Upper lobe of left lung (tissue), 6 donors: ENCODE measurements at regions not wholly inside any gene's neighbourhood (a gene's known extent, or its start where the extent isn't known, plus 50 kb on each side); places are given as distances from the start of the nearest gene placed in this dataset.

ENCODE experiments used
- ATAC-seq, 2 donors: fragments of 200-7000 bp; cut with Tn5 transposase; one replicate each; pipeline ENCODE4 v1.9.1; 2022; ENCODE audit warnings: mild to moderate bottlenecking in 2 of 2, moderate library complexity in 2 of 2; ENCODE audit not compliant: low FRiP score in 2 of 2
- DNase-seq, 2 donors: peaks; one replicate each; pipeline ENCODE4 v3.0.0-alpha.2; 2019 to 2020
- H3K27ac ChIP-seq, 4 donors: fragments of 200-600 bp; sonication (generic); one replicate each; pipeline ENCODE4 v1.5.1; 2016 to 2019
- H3K27me3 ChIP-seq, 4 donors: fragments of 200-600 bp; sonication (generic); one replicate each; pipeline ENCODE4 v1.5.1; 2017 to 2019
- H3K36me3 ChIP-seq, 4 donors: fragments of 200-600 bp; sonication (generic); one replicate each; pipeline ENCODE4 v1.5.1; 2016 to 2019
- H3K4me1 ChIP-seq, 4 donors: fragments of 200-600 bp; sonication (generic); one replicate each; pipeline ENCODE4 v1.5.1; 2018 to 2019
- H3K4me3 ChIP-seq, 4 donors: fragments of 200-600 bp; sonication (generic); one replicate each; pipeline ENCODE4 v1.5.1; 2017 to 2019; ENCODE audit warnings: mild to moderate bottlenecking in 2 of 4, moderate library complexity in 1 of 4
- H3K9me3 ChIP-seq, 4 donors: fragments of 200-600 bp; sonication (generic); one replicate each; pipeline ENCODE4 v1.5.1; 2018 to 2019
- CTCF ChIP-seq, 6 experiments: fragments of 450-650 bp in 4 of 6; fragments of 200-600 bp in 2 of 6; sonication (generic) in 2 of 6; IDR thresholded peaks; one replicate each; pipeline ENCODE4 v1.5.1; 2016 to 2019; ENCODE audit warnings: antibody characterized with exemption in 6 of 6
- EP300 ChIP-seq, 4 donors: sonication (generic); formaldehyde crosslinking; IDR thresholded peaks; one replicate each; pipeline ENCODE4 v1.5.1; 2017; ENCODE audit warnings: antibody characterized with exemption in 4 of 4, control low read depth in 2 of 4
- POLR2A ChIP-seq, 4 donors: fragments of 450-650 bp; IDR thresholded peaks; one replicate each; pipeline ENCODE4 v1.5.1; 2016 to 2017; ENCODE audit warnings: antibody characterized with exemption in 4 of 4, mild to moderate bottlenecking in 2 of 4
- POLR2AphosphoS5 ChIP-seq, 2 donors: sonication (generic); formaldehyde crosslinking; IDR thresholded peaks; one replicate each; pipeline ENCODE4 v1.5.1; 2017; ENCODE audit warnings: antibody characterized with exemption in 2 of 2
- WGBS, 2 donors: methylation state at CpG; one replicate each; pipeline ENCODE4 v1.1.5; 2017 to 2018; 5-methylcytosine and 5-hydroxymethylcytosine counted together
- donor health status: DM: no; HTN: no; CAD: no; lungs with moderate emphysema.
- donor health status: DM: no; HTN: yes; CAD: no; lungs with severe emphysema.

GRCh38 chr18:32548688-32549087 lies 78.0 kb upstream of the GAREM1 start:
- Histone ChIP-seq H3K27me3 (no peaks in the 10 kb centered on the region), H3K9me3 (no peaks in the 10 kb centered on the region), H3K27ac (no peak overlapping the region), H3K36me3 (no peaks in the 10 kb centered on the region), H3K4me1 (no peaks in the 10 kb centered on the region), H3K4me3 (no peak overlapping the region)
- no peak for ATAC-seq
- no peak for DNase-seq
- WGBS, 2 donors = 21 to 49% methylated on average over 3 of the region's 3 CpGs
- TF ChIP-seq EP300 (IDR thresholded peaks at IDR 0.05) (no peak), POLR2A (IDR thresholded peaks at IDR 0.05) (no peak), POLR2AphosphoS5 (IDR thresholded peaks at IDR 0.05) (no peak), CTCF (IDR thresholded peaks at IDR 0.05) (no peak)

- no peaks in the 10 kb centered on the region for H3K27me3 ChIP-seq
- no peaks in the 10 kb centered on the region for H3K4me1 ChIP-seq
- H3K9me3 ChIP-seq = no peaks in the 10 kb centered on the region
- no peak for DNase-seq
- WGBS, 2 donors = 97 to 98% methylated on average over 2 of the region's 2 CpGs
- no peak overlapping the region for H3K4me3 ChIP-seq
- ATAC-seq = no peak
- TF ChIP-seq EP300 (IDR thresholded peaks at IDR 0.05) (no peak), POLR2A (IDR thresholded peaks at IDR 0.05) (no peak), CTCF (IDR thresholded peaks at IDR 0.05) (no peak), POLR2AphosphoS5 (IDR thresholded peaks at IDR 0.05) (no peak)
- H3K36me3 ChIP-seq = no peaks in the 10 kb centered on the region
- H3K27ac ChIP-seq = no peak overlapping the region
Observed at GRCh38 chr18:32545631-32546030, 74.9 kb upstream of the GAREM1 start.

DNA sequence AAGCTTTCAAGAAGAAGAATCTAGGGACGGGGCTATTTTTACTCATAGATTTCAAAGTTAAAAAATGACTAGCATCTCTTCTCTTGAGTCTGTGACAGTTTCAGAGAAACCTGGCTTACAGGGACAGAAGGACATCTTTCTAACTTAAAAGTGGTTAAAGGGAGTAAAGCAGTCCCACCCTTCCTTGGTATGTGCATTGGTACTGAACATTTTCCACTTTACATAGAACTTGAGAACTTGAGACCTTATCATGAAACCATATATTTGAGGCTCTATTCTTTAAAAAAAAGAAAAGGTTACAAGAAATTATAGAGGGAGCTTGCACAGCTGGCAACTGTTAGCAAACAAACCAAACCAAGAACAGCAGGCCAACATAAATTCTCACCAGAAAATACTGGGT lies 73.4 kb upstream of the GAREM1 start:
- Histone ChIP-seq H3K4me1 (no peaks in the 10 kb centered on the region), H3K4me3 (no peak overlapping the region), H3K36me3 (no peaks in the 10 kb centered on the region), H3K27me3 (no peaks in the 10 kb centered on the region), H3K9me3 (no peaks in the 10 kb centered on the region), H3K27ac (no peak overlapping the region)
- ATAC-seq = no peak
- no peak for DNase-seq
- whole genome bisulfite sequencing, 2 donors = 67 to 69% methylated on average over 1 of the region's 1 CpG
- no peak for TF ChIP-seq CTCF (IDR thresholded peaks at IDR 0.05)
- TF ChIP-seq POLR2A (IDR thresholded peaks at IDR 0.05) = no peak
- TF ChIP-seq EP300 (IDR thresholded peaks at IDR 0.05) = no peak
- no peak for TF ChIP-seq POLR2AphosphoS5 (IDR thresholded peaks at IDR 0.05)

DNA sequence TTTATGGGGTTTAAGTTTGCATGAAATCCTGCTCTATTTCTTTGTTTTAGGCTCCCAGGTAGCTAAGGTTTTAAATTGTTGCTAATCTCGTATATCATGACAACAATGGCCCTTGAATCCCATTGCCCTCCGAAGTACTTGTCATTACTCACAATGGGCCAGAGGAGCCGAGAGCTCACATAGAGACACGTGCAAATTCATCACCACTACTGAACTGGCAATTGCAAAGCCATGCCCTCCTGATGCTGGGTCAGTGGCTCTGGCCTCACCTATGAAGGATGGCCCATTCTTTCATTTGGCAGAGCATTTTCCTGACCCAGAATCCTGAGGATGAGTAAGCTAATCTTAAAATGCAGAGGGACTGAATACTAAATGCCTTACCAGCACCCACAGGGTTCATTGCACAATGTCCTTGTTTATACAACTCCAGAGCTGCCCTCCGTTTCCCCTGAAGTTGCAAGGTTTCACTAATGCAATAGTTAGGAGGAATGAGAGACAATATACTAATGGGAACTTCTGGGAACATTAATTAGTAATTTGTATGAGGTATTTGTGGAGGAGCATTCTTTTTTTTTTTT lies 71.6 kb upstream of the GAREM1 start:
- WGBS, 2 donors = 54 to 64% methylated on average over 5 of the region's 5 CpGs
- H3K4me1 ChIP-seq = no peaks in the 10 kb centered on the region
- no peaks in the 10 kb centered on the region for H3K36me3 ChIP-seq
- no peak overlapping the region for H3K27ac ChIP-seq
- no peaks in the 10 kb centered on the region for H3K27me3 ChIP-seq
- H3K9me3 ChIP-seq = no peaks in the 10 kb centered on the region
- TF ChIP-seq POLR2A (IDR thresholded peaks at IDR 0.05) = no peak
- no peak for DNase-seq
- ATAC-seq = no peak
- H3K4me3 ChIP-seq = no peak overlapping the region

DNA sequence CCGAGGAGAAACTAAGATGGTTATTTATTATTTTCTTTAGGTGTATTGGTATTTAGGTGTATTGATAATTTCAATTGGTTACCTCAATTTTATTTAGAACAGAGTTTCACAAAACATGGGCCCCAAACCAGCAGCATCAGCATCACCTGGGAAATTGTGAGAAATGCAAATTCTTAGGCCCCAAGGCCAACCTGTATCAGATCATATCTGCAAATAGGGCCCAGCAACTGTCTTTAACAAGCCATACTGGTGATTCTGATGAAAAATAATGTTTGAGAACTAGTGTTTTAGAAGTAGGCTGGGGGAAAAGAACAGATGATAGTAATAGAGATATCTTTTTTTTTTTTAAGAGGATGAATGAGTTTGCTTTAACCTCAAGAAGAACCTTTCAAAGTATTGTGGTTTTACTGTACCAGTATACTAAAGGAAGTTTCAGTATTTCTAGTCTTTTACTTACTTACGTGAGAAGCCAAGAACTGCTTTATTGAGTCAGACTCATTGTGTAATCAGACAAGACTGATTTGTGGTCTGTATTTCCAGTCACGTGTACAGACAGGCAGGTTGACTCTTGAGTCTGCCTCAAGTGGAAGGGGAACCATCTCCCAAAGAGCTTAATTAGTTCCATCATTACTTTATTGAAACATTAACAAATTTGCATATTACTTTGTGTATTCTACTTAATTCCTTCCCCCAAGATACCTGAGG lies 60.4 kb upstream of the GAREM1 start:
- DNase-seq (no peak), ATAC-seq (no peak)
- no peak overlapping the region for H3K27ac ChIP-seq
- no peaks in the 10 kb centered on the region for H3K4me1 ChIP-seq
- no peak for TF ChIP-seq EP300 (IDR thresholded peaks at IDR 0.05)
- TF ChIP-seq POLR2AphosphoS5 (IDR thresholded peaks at IDR 0.05) = no peak
- TF ChIP-seq POLR2A (IDR thresholded peaks at IDR 0.05) = no peak
- no peak for TF ChIP-seq CTCF (IDR thresholded peaks at IDR 0.05)
- no peaks in the 10 kb centered on the region for H3K36me3 ChIP-seq
- 30 to 38% methylated on average over 3 of the region's 3 CpGs for WGBS, 2 donors
- H3K27me3 ChIP-seq = no peaks in the 10 kb centered on the region
- no peak overlapping the region for H3K4me3 ChIP-seq
- H3K9me3 ChIP-seq = no peaks in the 10 kb centered on the region
